ENCODE measurements at regions not wholly inside any gene's neighbourhood (a gene's known extent, or its start where the extent isn't known, plus 50 kb on each side); places are given as distances from the start of the nearest gene placed in this dataset.

DNA sequence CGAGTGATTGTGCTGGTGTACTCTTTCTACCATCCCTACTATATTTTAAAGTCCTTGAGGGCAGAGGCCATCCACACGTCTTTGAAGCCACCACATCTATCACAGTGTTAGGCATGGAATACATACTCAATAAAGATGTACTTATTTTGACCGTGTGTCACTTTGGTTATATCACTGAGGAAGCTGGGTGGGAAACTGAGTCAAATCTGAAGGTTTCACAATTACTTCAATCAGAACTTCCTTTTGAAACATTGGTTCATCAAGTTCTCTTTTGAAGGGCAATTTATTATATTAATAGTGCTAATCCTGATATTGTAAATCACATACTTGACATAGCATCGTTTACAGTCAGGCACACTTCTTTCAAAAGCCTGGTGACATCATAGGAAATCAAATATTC, 53.3 kb upstream of the ATP1B1 start:
- H3K4me3 ChIP-seq, result no peak overlapping the region
- TF ChIP-seq CTCF (IDR thresholded peaks at IDR 0.05), result no peak
- no peaks in the 10 kb centered on the region for H3K36me3 ChIP-seq
- H3K4me1 ChIP-seq, result peaks cover 0 to 5% of the 10 kb centered on the region in 2 donors
- H3K27me3 ChIP-seq, result no peaks in the 10 kb centered on the region
- intact Hi-C loops (cut with DNase I), result no loop called here
- H3K27ac ChIP-seq, result no peak overlapping the region
- no peaks in the 10 kb centered on the region for H3K9me3 ChIP-seq
- DNase-seq (no peak), ATAC-seq (no peak)

Measured in left lung (tissue), 4 donors.